ENCODE measurements at regions not wholly inside any gene's neighbourhood (a gene's known extent, or its start where the extent isn't known, plus 50 kb on each side); places are given as distances from the start of the nearest gene placed in this dataset.

- Mint-ChIP-seq H3K4me3 (no peak overlapping the region), H3K9me3 (no peaks in the 10 kb centered on the region), H3K36me3 (no peaks in the 10 kb centered on the region), H3K27ac (no peak overlapping the region), H3K27me3 (ENCODE audit: low read depth in 2 of 2) (peaks cover 10 to 20% of the 10 kb centered on the region in 2 donors), H3K4me1 (no peaks in the 10 kb centered on the region)
- H3K9me3 ChIP-seq (ENCODE audit: control insufficient read depth, insufficient read depth, low read length): no peaks in the 10 kb centered on the region
- WGBS (ENCODE audit: insufficient coverage): 81% methylated on average over 7 of the region's 7 CpGs
- intact Hi-C loops (cut with micrococcal nuclease): no loop called here
- DNase-seq (no peak), ATAC-seq (no peak)
- no peak overlapping the region for H3K27ac ChIP-seq (ENCODE audit: low read length)
- H3K4me1 ChIP-seq (ENCODE audit: control insufficient read depth, insufficient read depth, low read length): no peaks in the 10 kb centered on the region
- no peak for TF ChIP-seq CTCF (IDR thresholded peaks at IDR 0.05)
- no peaks in the 10 kb centered on the region for H3K36me3 ChIP-seq (ENCODE audit: control insufficient read depth, insufficient read depth, low read length)
- peaks cover 2% of the 10 kb centered on the region for H3K27me3 ChIP-seq (ENCODE audit: control insufficient read depth, insufficient read depth, low read length)
- no peak overlapping the region for H3K4me3 ChIP-seq (ENCODE audit: low read length)
Observed at GRCh38 chr2:114040826-114041225, 150.9 kb downstream of the ACTR3 start.

GRCh38 chr2:114044985-114045384, 155.1 kb downstream of the ACTR3 start:
- Histone ChIP-seq H3K27ac (ENCODE audit: low read length) (no peak overlapping the region), H3K9me3 (ENCODE audit: control insufficient read depth, insufficient read depth, low read length) (no peaks in the 10 kb centered on the region), H3K36me3 (ENCODE audit: control insufficient read depth, insufficient read depth, low read length) (no peaks in the 10 kb centered on the region), H3K4me1 (ENCODE audit: control insufficient read depth, insufficient read depth, low read length) (no peaks in the 10 kb centered on the region), H3K4me3 (ENCODE audit: low read length) (no peak overlapping the region), H3K27me3 (ENCODE audit: control insufficient read depth, insufficient read depth, low read length) (no peaks in the 10 kb centered on the region)
- no peak overlapping the region for H3K4me3 Mint-ChIP-seq
- no peak for TF ChIP-seq CTCF (IDR thresholded peaks at IDR 0.05)
- H3K4me1 Mint-ChIP-seq: no peaks in the 10 kb centered on the region
- intact Hi-C loops (cut with micrococcal nuclease): no loop called here
- no peaks in the 10 kb centered on the region for H3K9me3 Mint-ChIP-seq
- H3K36me3 Mint-ChIP-seq: no peaks in the 10 kb centered on the region
- WGBS (ENCODE audit: insufficient coverage): 95% methylated on average over 5 of the region's 5 CpGs
- no peak overlapping the region for H3K27ac Mint-ChIP-seq
- DNase-seq: no peak
- ATAC-seq: no peak
- H3K27me3 Mint-ChIP-seq (ENCODE audit: low read depth in 2 of 2): peaks cover 8 to 21% of the 10 kb centered on the region in 2 donors

- no peak overlapping the region for H3K4me3 Mint-ChIP-seq
- no peaks in the 10 kb centered on the region for H3K36me3 Mint-ChIP-seq
- no peak for ATAC-seq
Observed at GRCh38 chr2:114046373-114046772, 156.5 kb downstream of the ACTR3 start.

More at GRCh38 chr2:114046373-114046772, 156.5 kb downstream of the ACTR3 start:
- H3K4me3 ChIP-seq (ENCODE audit: low read length): no peak overlapping the region
- no peaks in the 10 kb centered on the region for H3K9me3 ChIP-seq (ENCODE audit: control insufficient read depth, insufficient read depth, low read length)
- no peak overlapping the region for H3K27ac ChIP-seq (ENCODE audit: low read length)
- H3K36me3 ChIP-seq (ENCODE audit: control insufficient read depth, insufficient read depth, low read length): no peaks in the 10 kb centered on the region
- no peaks in the 10 kb centered on the region for H3K4me1 ChIP-seq (ENCODE audit: control insufficient read depth, insufficient read depth, low read length)
- no peak overlapping the region for H3K27ac Mint-ChIP-seq
- no peaks in the 10 kb centered on the region for H3K27me3 ChIP-seq (ENCODE audit: control insufficient read depth, insufficient read depth, low read length)
- H3K9me3 Mint-ChIP-seq: no peaks in the 10 kb centered on the region
- intact Hi-C loops (cut with micrococcal nuclease): no loop called here
- DNase-seq: no peak
- peaks cover 11 to 24% of the 10 kb centered on the region in 2 donors for H3K27me3 Mint-ChIP-seq (ENCODE audit: low read depth in 2 of 2)
- 98% methylated on average over 5 of the region's 5 CpGs for WGBS (ENCODE audit: insufficient coverage)
- no peak for TF ChIP-seq CTCF (IDR thresholded peaks at IDR 0.05)
- H3K4me1 Mint-ChIP-seq: no peaks in the 10 kb centered on the region

Measured in natural killer cell (primary cell).